ENCODE measurements at regions not wholly inside any gene's neighbourhood (a gene's known extent, or its start where the extent isn't known, plus 50 kb on each side); places are given as distances from the start of the nearest gene placed in this dataset.

GRCh38 chr6:28812778-28813569, 110.8 kb downstream of the TRIM27 start:
- no peak for DNase-seq (ENCODE audit: low spot score)
- TF ChIP-seq CTCF (IDR thresholded peaks at IDR 0.05; ENCODE audit: borderline replicate concordance, control extremely low read depth, extremely low read depth, insufficient read depth, missing control alignments) = no peak
- in situ Hi-C loops (cut with MboI; ENCODE audit: low sequenced_read_pairs, unreplicated experiment) = no loop called here

GRCh38 chr6:28814032-28814976, 109.5 kb downstream of the TRIM27 start:
- TF ChIP-seq CTCF (IDR thresholded peaks at IDR 0.05; ENCODE audit: borderline replicate concordance, control extremely low read depth, extremely low read depth, insufficient read depth, missing control alignments) = no peak
- DNase-seq (ENCODE audit: low spot score) = no peak
- in situ Hi-C loops (cut with MboI; ENCODE audit: low sequenced_read_pairs, unreplicated experiment) = no loop called here

- TF ChIP-seq CTCF (IDR thresholded peaks at IDR 0.05; ENCODE audit: borderline replicate concordance, control extremely low read depth, extremely low read depth, insufficient read depth, missing control alignments) = no peak
- no peak for DNase-seq (ENCODE audit: low spot score)
- in situ Hi-C loops (cut with MboI; ENCODE audit: low sequenced_read_pairs, unreplicated experiment) = no loop called here
Observed at GRCh38 chr6:28816339-28816908, 107.4 kb downstream of the TRIM27 start.

- TF ChIP-seq CTCF (IDR thresholded peaks at IDR 0.05; ENCODE audit: borderline replicate concordance, control extremely low read depth, extremely low read depth, insufficient read depth, missing control alignments) = no peak
- DNase-seq (ENCODE audit: low spot score) = peak; percentile 37
- in situ Hi-C loops (cut with MboI; ENCODE audit: low sequenced_read_pairs, unreplicated experiment) = no loop called here
Observed at GRCh38 chr6:28816909-28817807, 106.6 kb downstream of the TRIM27 start.

- no peak for DNase-seq (ENCODE audit: low spot score)
- TF ChIP-seq CTCF (IDR thresholded peaks at IDR 0.05; ENCODE audit: borderline replicate concordance, control extremely low read depth, extremely low read depth, insufficient read depth, missing control alignments) = no peak
- in situ Hi-C loops (cut with MboI; ENCODE audit: low sequenced_read_pairs, unreplicated experiment) = no loop called here
Observed at GRCh38 chr6:28817808-28818145, 106.0 kb downstream of the TRIM27 start.

All from GM13976 (cell line).